CD4-positive, alpha-beta T cell (primary cell): ENCODE measurements at regions not wholly inside any gene's neighbourhood (a gene's known extent, or its start where the extent isn't known, plus 50 kb on each side); places are given as distances from the start of the nearest gene placed in this dataset.

Experiments
- ATAC-seq: fragments of 200-7000 bp; cut with Tn5 transposase; one replicate; pipeline ENCODE4 v1.10.0; 2022; ENCODE audit warnings: mild to moderate bottlenecking; ENCODE audit not compliant: poor library complexity
- CTCF ChIA-PET: fragments of 350-600 bp; sonication (Branson Sonifier 250); formaldehyde crosslinking; loops from one replicate; lab custom pipeline; 2021; ENCODE audit warnings: antibody characterized with exemption, inconsistent platforms; lab: Charles Lee
- POLR2A ChIA-PET: fragments of 350-600 bp; sonication (Branson Sonifier 250); formaldehyde crosslinking; loops from one replicate; lab custom pipeline; 2021; ENCODE audit warnings: antibody characterized with exemption, inconsistent platforms; lab: Charles Lee
- DNase-seq, 14 experiments: peaks; one replicate each; pipeline ENCODE4 v3.0.0-alpha.2; 2013 to 2020; ENCODE audit warnings: mixed read lengths in 2 of 14
- H3K27ac ChIP-seq, 2 donors: one replicate each; pipeline versions ENCODE4 v1.5.1 to v1.7.0; 2013; ENCODE audit warnings: low read length in 2 of 2, low read depth in 1 of 2, mild to moderate bottlenecking in 1 of 2
- H3K27me3 ChIP-seq, 2 experiments: 1 replicate in 1 of 2; 2 replicates in 1 of 2; pipeline versions ENCODE4 v1.6.1 to v1.7.0; 2013; ENCODE audit warnings: low read length in 2 of 2, control low read depth in 1 of 2, mild to moderate bottlenecking in 1 of 2, moderate library complexity in 1 of 2; ENCODE audit not compliant: insufficient read depth in 2 of 2, control insufficient read depth in 1 of 2
- H3K36me3 ChIP-seq: one replicate; pipeline ENCODE4 v1.6.1; 2013; ENCODE audit warnings: low read length, control low read depth; ENCODE audit not compliant: insufficient read depth
- H3K4me1 ChIP-seq: one replicate; pipeline ENCODE4 v1.6.1; 2013; ENCODE audit warnings: low read length, control low read depth; ENCODE audit not compliant: insufficient read depth
- H3K4me3 ChIP-seq: one replicate; pipeline ENCODE4 v1.5.1; 2013; ENCODE audit warnings: mild to moderate bottlenecking, low read length, moderate library complexity
- H3K9me3 ChIP-seq, 2 experiments: 1 replicate in 1 of 2; 2 replicates in 1 of 2; pipeline versions ENCODE4 v1.6.1 to v1.7.0; 2013; ENCODE audit warnings: low read length in 2 of 2, mild to moderate bottlenecking in 2 of 2, control low read depth in 1 of 2, moderate library complexity in 1 of 2; ENCODE audit not compliant: control insufficient read depth in 1 of 2, insufficient read depth in 1 of 2
- H3K27ac Mint-ChIP-seq: one replicate; pipeline ENCODE4 v1.8.0; 2020; ENCODE audit warnings: mixed read lengths
- H3K27me3 Mint-ChIP-seq: one replicate; pipeline ENCODE4 v1.8.0; 2021; ENCODE audit warnings: mixed read lengths
- H3K36me3 Mint-ChIP-seq: one replicate; pipeline ENCODE4 v1.8.0; 2021; ENCODE audit warnings: low read depth, mixed read lengths
- H3K4me1 Mint-ChIP-seq: one replicate; pipeline ENCODE4 v1.8.0; 2021; ENCODE audit warnings: low read depth, mixed read lengths
- H3K4me3 Mint-ChIP-seq: one replicate; pipeline ENCODE4 v1.8.0; 2020; ENCODE audit warnings: mild to moderate bottlenecking, mixed read lengths
- H3K9me3 Mint-ChIP-seq: one replicate; pipeline ENCODE4 v1.8.0; 2020; ENCODE audit warnings: mixed read lengths
- intact Hi-C, 2 experiments: fragments of 100-400 bp; cut with DNase I in 1 of 2; cut with micrococcal nuclease in 1 of 2; formaldehyde crosslinking; loops; one replicate each; pipeline versions ENCODE4 v1.15.1 to v1.9.0; 2023 to 2025; cut with DNase I, micrococcal nuclease
- TF ChIP-seq, protein P1 (sequence below): fragments of 200-600 bp; IDR thresholded peaks from one replicate; pipeline ENCODE4 v1.8.0; 2022; ENCODE audit warnings: antibody characterized with exemption, mild to moderate bottlenecking

DNA sequence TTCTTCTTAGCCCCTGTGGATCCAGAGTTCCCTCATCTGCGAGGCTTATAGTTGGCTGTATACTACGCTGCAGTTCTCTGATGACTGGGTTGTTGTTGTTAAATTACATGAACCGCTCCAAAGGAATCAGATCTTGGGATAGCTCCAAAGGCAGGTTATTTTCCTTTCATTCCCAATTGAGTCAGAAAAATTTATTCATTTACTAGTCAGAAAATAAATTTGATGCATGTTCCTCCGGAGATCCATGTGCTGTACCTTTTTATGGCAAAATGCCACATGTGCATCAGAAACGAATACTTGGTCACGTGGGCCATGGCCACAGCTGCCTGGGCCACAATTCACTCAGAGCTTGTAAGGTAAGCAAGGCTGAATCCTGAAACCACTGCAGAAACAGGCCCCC lies 304.0 kb downstream of the NR2F1-AS1 start:
- intact Hi-C loops, result no loop called here
- POLR2A ChIA-PET, result no interaction called here
- Mint-ChIP-seq H3K4me3 (no peak overlapping the region), H3K27me3 (no peaks in the 10 kb centered on the region), H3K27ac (no peak overlapping the region), H3K4me1 (no peaks in the 10 kb centered on the region), H3K9me3 (no peaks in the 10 kb centered on the region), H3K36me3 (no peaks in the 10 kb centered on the region)
- TF ChIP-seq, protein P1, sequence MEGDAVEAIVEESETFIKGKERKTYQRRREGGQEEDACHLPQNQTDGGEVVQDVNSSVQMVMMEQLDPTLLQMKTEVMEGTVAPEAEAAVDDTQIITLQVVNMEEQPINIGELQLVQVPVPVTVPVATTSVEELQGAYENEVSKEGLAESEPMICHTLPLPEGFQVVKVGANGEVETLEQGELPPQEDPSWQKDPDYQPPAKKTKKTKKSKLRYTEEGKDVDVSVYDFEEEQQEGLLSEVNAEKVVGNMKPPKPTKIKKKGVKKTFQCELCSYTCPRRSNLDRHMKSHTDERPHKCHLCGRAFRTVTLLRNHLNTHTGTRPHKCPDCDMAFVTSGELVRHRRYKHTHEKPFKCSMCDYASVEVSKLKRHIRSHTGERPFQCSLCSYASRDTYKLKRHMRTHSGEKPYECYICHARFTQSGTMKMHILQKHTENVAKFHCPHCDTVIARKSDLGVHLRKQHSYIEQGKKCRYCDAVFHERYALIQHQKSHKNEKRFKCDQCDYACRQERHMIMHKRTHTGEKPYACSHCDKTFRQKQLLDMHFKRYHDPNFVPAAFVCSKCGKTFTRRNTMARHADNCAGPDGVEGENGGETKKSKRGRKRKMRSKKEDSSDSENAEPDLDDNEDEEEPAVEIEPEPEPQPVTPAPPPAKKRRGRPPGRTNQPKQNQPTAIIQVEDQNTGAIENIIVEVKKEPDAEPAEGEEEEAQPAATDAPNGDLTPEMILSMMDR, result no peak
- Histone ChIP-seq H3K27me3 (no peaks in the 10 kb centered on the region), H3K4me3 (no peak overlapping the region), H3K27ac (no peak overlapping the region), H3K4me1 (no peaks in the 10 kb centered on the region), H3K36me3 (no peaks in the 10 kb centered on the region), H3K9me3 (no peaks in the 10 kb centered on the region)
- CTCF ChIA-PET, result no interaction called here
- DNase-seq (no peak), ATAC-seq (no peak)

- Histone ChIP-seq H3K27me3 (no peaks in the 10 kb centered on the region), H3K4me3 (no peak overlapping the region), H3K4me1 (no peaks in the 10 kb centered on the region), H3K36me3 (no peaks in the 10 kb centered on the region), H3K9me3 (no peaks in the 10 kb centered on the region), H3K27ac (no peak overlapping the region)
- TF ChIP-seq, protein P1, result no peak
- POLR2A ChIA-PET, result no interaction called here
- intact Hi-C loops, result no loop called here
- Mint-ChIP-seq H3K27ac (no peak overlapping the region), H3K9me3 (no peaks in the 10 kb centered on the region), H3K27me3 (no peaks in the 10 kb centered on the region), H3K36me3 (no peaks in the 10 kb centered on the region), H3K4me1 (no peaks in the 10 kb centered on the region), H3K4me3 (no peak overlapping the region)
- DNase-seq (no peak), ATAC-seq (no peak)
- CTCF ChIA-PET, result no interaction called here
Observed at GRCh38 chr5:93275376-93275775, 305.6 kb downstream of the NR2F1-AS1 start.

DNA sequence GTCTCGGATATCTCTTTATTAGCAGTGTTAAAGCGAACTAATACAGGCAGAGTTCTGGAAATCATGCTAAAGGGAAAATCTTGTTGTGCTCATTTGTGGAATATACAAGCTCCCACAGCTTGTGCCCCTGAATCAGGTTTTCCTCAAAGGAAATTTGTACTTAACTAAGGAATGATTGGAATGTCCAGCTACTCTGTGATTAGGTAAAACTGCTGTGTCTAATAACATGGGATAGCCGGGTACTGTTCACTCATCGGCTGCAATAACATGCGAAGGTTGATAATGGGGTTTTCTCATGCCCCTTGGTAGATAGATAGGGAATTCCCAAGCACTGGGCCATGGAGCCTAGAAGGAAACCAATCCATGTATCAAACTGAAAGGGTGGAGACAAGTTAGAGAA lies 306.7 kb downstream of the NR2F1-AS1 start:
- TF ChIP-seq, protein P1, result no peak
- ATAC-seq, result no peak
- intact Hi-C loops, result no loop called here
- Mint-ChIP-seq H3K4me3 (no peak overlapping the region), H3K36me3 (no peaks in the 10 kb centered on the region), H3K27ac (no peak overlapping the region), H3K4me1 (no peaks in the 10 kb centered on the region), H3K9me3 (no peaks in the 10 kb centered on the region), H3K27me3 (no peaks in the 10 kb centered on the region)
- Histone ChIP-seq H3K4me1 (no peaks in the 10 kb centered on the region), H3K9me3 (peaks cover 0 to 4% of the 10 kb centered on the region in 2 experiments), H3K27ac (no peak overlapping the region), H3K36me3 (no peaks in the 10 kb centered on the region), H3K27me3 (no peaks in the 10 kb centered on the region), H3K4me3 (no peak overlapping the region)
- CTCF ChIA-PET, result no interaction called here
- POLR2A ChIA-PET, result no interaction called here
- no peak for DNase-seq
